RPMI7951 (cell line): ENCODE measurements at regions not wholly inside any gene's neighbourhood (a gene's known extent, or its start where the extent isn't known, plus 50 kb on each side); places are given as distances from the start of the nearest gene placed in this dataset.
"Not testable (repeated sequence)": the region's sequence is repeated elsewhere in the genome, so short reads cannot be mapped to it uniquely, and the experiment has no call there.

Experiments
- DNase-seq: peaks from one replicate; pipeline ENCODE4 v3.0.0-alpha.2; 2012; ENCODE audit warnings: low read depth

DNA sequence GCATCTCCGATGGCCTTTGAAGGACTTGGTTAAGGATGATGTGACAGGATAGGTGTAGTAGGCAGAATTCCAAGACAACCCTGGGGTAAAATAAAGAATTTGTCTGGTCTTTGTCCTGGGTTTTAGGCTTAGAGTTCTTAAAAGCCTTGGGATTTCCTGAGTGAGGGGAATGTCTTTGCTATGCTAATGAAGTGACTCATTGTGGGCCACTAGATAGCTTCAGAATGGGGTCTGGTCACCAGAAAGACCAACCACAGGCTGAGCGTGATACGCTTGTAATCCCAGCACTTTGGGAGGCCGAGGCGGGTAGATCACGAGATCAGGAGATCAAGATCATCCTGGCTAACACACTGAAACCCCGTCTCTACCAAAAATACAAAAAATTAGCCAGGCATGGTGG is 182.8 kb upstream of the TOX3 start:
- no peak for DNase-seq

DNA sequence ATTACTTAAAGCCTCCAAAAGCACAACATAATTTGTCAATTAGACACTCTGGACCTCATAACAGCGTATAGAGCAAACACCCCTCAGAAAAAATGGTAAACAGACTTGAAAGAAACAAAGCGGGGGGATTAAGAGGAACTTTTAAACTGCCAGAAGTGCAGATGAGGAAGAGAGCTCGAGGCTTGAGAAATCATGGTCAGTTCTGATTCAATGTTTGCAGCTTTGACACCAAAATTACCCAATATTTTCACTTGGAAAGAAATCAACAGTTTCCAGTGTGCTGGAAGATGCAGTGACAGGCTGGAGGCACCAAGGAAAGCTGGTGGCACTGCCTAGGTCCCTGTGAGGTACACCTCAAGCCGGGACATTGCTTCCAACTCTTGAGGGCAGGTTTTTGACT is 180.9 kb upstream of the TOX3 start:
- DNase-seq: no peak

DNA sequence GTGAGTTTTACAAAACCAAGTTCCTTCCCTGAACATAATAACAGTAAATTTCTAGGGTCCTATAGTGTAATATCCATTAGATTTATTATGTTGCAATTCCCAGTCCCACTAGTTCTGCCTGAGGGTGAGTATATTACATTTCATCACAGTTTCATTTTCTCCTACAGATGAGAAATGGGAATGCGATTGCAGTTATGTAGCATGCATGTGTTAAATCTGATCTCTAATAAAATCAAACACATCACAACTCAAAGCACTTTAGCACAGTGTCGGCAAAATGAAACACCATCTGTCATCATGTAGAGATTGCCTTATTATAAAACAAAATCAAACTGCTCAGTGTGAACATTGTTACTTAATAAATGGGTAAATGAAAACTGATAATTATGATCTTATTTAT is 180.5 kb upstream of the TOX3 start:
- DNase-seq: no peak

DNA sequence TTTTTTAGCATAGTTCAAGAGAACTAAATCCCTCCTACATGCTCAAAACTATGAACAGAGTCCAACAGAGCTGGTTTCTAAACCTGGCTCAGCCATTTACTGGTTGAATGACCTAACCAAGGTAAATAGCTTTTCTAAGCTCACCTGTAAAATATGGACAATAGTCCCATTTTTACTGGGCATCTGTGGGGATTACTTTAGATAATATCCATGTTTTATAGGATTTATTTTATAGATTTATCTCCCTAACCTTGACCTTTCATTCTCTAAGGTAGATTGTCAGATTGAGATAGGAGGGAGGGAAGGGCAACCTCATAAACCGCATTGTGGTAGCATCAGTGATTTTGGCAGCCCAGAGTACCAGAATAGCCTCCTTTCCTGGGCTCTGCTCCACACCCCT is 178.5 kb upstream of the TOX3 start:
- DNase-seq: no peak

DNA sequence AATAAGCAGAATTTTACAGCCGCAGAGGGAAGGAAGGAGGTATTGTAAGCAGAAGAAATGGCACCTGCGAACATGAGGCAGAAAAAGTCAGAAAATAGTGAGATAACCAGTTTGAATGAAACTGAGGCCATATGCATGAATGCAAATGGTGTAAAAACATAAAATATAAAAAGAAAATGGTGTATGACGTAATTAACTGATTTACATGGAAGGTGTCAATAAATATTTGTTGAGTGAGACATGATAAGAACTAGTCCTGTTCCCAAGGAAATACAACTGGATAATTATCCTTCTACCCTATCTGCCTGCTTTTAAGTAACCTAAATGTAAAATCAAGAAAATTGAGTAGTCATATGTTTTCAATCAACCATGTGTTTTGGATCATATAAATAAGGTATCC is 178.1 kb upstream of the TOX3 start:
- no peak for DNase-seq

DNA sequence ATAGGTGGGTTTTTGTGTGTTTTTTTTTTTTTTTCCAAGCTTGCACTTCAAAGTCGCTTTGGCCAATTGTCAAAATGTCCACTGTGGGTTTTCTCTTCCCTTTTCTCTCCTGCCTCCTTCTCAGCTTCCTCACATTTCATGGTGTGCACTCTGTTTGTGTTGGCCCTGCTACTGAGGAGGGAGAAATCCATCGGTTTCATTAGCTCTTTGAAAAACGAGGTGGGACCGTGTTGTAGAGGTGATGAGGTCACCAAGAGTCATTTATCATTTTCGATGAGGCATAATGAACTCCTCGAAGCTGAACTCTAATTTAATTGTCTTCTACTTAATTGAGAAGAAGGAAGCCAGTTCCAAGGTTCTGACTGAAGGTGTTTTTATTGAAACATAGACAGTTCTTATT is 174.4 kb upstream of the TOX3 start:
- no peak for DNase-seq

DNA sequence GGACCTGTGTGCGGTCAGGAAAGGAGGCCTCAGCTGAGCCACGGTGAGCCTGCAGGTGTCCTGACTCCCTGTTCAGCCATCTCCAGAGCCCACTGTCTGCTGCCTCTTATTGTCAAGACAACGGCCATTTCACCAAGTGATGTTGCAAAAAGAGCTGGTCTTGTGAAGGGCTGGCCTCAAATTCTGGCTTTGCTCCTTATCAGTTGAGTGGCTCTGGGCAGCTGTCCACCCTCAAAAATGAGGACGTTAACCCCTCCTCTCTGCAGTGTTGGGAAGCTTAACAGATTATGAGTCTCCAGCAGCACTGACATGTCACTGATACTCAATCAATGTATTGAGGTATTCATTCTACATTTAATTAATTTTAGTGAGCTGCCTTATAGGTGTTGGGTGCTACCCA is 171.1 kb upstream of the TOX3 start:
- no peak for DNase-seq

DNA sequence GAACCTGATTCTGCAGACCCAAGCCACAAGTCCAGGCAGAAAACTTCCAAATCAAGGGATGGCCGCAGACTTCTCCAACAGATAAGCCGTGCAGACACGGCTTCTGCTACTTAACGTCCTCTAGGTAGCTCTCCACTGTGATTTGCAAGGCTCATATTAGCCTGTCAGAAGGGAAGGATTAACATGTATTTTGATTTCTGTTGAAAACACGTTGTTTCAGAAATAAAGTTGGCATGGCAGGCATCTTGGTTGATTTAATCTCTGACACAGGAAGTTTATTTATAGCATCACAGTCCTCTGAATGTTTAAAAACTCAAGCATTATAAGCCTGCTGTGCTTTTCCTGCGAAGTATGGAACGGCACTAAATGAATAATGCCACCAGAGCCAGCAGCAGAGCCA is 166.8 kb upstream of the TOX3 start:
- DNase-seq: no peak

DNA sequence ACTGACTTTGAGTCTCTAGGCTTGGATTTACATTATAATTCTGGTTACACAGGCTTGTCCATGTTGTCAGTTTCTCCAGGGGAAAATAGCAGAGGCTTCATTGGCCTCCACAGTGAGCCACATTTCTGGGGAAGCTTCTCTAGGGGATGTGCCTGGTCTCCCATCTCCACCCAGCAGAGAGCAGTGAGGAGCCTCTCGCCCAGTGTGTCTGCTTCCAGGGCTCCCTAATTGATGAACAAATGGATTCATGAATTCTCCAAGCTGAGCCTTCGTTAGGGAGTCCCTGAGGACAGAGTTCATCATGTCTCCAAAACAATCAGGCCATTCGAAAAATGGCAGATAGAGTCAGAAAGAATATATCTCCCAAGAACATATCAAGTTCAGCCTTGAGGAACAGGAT is 162.4 kb upstream of the TOX3 start:
- no peak for DNase-seq

DNA sequence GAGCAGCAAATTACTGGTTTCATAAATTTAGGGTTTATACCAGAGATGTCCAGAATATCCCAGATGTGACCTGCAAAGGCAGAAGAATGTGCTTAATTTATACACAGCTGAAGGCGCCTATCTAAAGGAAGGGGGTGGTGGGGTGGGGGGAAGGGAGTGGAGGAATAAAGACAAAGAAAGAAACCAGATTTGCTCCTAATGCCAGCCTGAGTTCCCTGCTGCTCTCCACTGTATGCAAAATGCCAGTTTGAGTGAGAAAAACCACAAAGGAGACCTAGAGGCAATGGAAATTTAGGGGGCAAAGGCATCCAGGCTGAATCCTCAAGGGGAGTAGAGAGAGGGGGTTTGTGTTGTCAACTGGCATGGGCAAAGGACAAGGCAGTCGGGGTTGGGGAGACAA is 161.5 kb upstream of the TOX3 start:
- DNase-seq: no peak

DNA sequence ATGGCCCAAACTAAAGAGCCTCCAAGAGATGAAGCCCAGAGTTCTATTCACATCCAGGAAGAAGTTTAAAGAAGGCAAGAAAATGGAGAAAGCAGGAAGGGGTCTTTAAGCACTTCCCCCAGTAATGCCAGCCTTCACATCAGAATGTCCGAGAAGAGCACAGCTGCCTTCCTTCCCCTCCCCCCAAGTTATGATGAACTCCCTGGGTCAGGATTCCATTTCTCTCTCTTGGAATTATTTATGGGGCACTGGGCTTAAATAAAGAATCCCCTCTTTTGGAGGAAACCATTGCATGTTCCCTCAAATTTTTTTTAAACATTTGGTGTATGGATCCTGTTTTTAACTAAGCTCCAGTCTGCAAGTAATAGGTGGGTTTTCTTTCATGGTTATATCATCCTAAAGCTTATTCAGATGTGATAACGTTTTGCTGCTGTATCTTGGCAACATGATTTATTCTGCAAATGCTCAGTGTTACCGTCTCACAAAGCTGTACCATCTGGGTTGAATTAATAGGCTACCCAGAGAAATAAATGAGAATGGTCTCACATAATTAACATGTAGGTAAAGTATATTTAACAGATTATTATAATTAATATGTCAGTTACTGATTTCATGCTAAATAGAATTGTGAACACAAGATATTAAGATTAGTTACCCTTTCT is 160.9 kb upstream of the TOX3 start:
- no peak for DNase-seq

DNA sequence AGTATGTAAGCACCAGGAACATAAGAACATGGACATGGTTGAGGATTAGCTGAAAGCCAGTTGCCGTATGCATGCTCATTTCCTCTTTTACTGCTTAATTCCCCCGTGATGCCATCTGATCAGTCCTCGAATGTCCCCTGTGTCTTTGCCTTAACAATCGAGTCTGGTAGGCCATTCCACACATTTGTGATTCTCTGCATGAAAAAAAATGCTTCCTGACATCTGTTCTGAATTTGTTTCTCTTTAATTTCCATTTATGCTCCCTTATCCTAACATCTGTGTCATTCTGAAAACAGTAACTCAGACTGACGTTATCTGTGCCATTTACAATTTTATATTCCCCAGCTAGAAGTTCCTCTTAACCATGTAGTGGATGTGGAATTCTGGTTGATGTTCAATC is 158.2 kb upstream of the TOX3 start:
- no peak for DNase-seq

DNA sequence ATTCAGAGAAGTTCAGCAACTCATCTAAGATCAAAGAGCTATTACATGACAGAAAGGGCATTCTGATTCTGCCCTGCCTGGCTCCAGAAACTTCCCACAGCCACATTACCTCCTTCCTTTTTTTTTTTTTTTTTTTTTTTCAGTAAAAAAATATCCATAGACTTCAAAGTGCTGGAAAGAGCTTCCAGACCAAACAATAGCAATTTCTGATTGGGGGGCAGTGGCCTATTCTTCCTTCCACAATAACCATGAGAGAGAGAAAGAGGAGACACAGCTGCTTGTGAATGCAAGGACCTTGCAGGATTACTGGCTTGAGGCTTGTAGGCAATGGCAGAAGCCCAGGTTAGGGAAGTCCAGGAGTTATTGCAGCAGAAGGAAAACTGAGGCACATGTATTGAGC is 151.0 kb upstream of the TOX3 start:
- DNase-seq: no peak

DNA sequence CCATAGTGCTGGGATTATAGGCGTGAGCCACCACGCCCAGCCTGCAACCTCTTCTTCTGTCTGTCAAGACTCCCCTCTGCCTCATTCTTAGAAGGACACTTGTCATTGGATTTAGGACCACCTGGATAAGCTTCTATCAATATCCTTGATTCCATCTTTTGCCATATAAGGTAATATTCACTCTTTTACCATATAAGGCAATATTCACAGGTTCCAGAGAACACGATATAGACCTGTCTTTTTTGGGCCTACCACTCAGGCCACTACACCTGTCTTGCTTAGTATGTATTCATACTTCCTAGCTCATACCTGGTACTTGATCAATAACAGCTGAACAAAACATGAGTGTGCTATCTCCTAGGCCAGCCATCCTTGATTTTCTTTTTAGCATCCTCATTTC is 149.2 kb upstream of the TOX3 start:
- no peak for DNase-seq

DNA sequence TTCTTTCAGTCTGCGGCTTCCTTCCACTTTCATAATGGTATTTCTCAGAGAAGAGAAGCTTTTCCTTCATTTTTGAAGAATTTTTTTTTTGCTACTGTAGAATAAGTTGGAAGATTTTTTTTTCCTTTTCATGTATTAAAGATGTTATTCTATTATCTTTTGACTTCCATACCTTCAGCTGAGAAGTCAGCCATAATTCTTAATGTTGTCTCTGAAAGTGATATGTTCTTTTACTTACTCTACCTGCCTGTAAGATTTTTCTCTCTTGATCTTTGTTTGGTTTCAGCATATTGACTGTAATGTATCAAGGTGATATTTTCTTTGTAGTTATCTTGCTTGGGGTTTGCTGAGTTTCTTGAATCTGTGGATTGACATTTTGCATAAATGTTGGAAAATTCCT is 143.5 kb upstream of the TOX3 start:
- DNase-seq: no peak

DNA sequence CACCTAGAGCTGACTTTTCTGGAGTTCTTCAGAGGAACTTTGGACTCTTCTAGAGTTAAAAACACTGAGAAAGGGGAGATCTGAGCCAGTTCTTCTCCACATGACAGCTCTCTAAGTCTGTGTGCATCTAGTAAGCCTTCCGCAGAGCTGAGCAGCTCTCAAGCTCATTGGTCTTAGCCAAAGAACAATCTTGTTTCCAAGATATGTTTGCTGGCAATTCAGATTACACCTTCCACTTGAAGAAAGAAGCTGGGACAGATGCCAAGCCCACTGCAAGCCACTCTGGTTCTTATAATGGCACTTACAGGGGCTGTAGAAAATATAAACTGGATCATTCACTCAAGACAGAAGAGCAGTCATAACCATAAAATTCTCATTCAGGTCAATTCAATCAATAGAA is 134.1 kb upstream of the TOX3 start:
- no peak for DNase-seq

DNA sequence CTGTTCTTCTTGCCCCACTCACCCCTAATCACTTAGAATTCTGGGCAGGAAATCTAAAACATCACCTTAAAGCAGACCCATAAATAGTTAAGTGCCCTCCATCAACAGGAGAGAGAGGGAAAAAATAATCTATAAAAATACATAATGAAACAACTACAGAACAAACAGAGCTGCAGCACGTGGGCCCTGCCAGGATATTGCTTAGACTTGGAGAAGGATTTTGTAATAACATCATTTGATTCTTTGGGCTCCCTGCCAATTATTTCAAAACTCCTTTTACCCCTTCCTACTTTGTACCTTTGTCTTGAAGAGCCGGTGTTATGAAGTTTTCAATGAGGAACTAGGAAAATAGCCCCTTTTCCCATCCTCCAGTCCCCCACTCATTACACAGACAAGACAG is 130.6 kb upstream of the TOX3 start:
- no peak for DNase-seq

DNA sequence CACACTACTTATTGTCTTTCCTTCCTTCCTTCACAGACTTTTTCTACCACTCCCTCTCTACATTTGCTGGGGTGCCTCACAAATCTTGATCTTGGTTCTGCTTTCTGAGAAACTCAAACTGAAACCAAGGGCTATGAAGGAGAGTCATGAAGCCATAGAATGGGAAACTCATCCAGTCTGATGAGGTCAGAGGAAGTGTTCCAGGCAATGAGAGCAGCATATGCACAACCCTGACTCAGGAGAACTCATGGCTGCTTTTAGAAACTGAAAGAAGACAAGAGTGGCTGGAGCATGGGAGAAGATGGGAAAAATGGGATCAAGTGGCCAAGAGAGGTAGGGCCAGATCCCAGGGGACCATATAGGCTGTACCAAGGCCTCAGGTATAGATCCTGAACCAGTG is 130.0 kb upstream of the TOX3 start:
- no peak for DNase-seq

DNA sequence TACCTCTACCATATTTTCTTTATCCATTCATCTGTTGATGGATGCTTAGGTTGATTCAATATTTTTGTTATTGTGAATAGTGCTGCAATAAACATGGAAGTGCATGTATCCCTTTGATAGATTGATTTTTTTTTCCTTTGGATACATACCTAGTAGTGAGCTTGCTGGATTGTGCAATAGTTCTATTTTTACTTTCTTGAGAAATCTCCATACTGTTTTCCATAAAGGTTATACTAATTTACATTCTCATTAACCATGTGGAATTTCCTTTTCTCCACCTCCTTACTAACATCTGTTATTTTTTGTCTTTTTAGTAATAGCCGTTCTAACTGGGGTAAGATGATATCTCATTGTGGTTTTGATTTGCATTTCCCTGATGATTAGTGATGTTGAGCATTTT is 124.6 kb upstream of the TOX3 start:
- DNase-seq: no peak

DNA sequence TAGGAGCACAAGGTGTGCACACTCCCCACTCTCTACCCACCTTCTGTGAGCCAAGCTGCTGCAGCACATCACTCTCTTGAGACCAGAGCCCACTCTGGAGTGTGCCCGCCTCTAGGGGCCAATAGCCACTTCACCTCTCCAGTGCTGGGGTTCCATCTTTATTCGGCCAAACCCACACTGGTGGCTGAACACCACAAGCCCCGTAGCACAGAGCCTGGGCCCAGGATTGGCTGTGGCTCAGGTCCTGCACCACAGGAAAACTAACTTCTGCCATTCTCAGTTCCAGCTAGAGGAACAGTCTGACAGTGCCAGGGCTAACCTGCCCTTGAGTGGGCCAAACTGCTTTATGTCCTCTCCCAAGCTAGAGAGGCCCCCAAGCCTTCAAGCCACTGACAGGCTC is 111.0 kb upstream of the TOX3 start:
- DNase-seq: no peak

DNA sequence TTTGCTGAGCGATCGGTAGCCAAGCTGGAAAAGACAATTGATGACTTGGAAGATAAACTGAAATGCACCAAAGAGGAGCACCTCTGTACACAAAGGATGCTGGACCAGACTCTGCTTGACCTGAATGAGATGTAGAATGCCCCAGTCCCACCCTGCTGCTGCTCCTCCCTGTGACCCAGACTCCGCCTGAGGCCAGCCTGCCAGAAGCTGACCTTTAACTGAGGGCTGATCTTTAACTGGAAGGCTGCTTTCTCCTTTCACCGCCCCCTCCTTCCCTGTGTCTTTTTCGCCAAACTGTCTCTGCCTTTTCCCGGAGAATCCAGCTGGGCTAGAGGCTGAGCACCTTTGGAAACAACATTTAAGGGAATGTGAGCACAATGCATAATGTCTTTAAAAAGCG is 109.0 kb upstream of the TOX3 start:
- not testable (repeated sequence) for DNase-seq

DNA sequence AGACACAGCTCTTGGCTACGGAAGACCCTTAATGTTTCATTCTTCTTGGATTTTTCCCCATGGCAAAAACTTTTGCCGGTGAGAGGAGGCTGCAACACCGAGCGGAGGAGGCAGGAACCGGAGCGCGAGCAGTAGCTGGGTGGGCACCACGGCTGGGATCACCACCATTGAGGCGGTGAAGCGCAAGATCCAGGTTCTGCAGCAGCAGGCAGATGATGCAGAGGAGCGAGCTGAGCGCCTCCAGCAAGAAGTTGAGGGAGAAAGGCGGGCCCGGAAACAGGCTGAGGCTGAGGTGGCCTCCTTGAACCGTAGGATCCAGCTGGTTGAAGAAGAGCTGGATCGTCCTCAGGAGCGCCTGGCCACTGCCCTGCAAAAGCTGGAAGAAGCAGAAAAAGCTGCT is 108.2 kb upstream of the TOX3 start:
- DNase-seq: not testable (repeated sequence)

DNA sequence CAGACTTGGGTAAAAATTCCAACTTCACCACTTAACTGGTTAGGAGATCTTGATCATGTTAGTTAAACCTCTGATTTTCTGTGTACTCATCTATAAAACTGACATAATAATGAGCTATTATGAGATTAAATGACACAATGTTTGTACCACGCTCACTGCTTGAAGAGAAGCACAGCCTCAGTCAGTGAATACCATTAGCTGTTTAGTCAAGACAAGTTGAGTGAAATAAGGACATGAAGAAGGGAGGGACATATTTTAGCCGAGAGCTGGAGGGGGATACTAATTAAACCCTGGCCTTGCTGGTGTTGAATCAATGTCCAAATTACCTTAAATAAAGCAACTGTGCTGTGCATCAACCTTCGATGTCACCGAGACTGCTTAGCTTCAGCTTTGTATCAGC is 105.1 kb upstream of the TOX3 start:
- DNase-seq: no peak

DNA sequence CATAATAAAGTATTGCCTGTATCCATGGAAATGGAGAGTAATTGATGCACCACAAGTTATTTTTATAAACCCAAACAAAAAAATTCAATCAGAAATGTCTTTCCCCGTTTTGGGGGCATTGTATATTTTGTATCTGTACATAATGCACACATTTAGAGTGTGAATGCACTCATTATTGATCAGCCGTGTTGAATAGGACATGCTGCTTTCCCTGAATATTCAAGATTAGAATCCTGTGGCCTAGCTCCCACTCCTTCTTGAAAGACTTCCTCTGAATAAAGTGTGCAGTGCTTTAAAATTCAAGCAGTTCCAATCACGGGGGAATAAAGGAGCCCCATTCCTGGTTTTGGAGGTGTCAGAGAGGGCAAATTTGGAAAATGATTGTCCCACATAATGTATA is 103.8 kb upstream of the TOX3 start:
- DNase-seq: no peak

DNA sequence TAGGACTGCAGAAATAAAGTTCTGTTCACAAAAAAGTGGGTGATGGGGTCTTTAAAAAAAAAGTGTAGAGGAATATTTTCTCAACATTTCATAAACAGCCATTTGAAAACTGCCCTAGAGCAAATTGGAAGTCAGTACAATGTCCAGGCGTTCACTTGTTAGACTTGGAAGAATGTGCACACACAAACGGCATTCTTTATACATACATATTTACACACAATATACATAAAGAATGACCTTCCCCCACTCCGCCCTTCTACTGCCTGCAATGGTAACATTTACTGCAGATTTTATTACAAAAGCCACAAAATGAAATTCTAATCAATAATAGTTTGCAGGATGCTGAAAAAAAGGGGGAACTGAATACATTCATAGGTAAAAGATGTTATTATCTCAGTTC is 103.4 kb upstream of the TOX3 start:
- DNase-seq: no peak
